HPDE6-E6E7 (cell line): ENCODE measurements at regions not wholly inside any gene's neighbourhood (a gene's known extent, or its start where the extent isn't known, plus 50 kb on each side); places are given as distances from the start of the nearest gene placed in this dataset.

ENCODE experiments used
- DNase-seq: peaks from one replicate; pipeline ENCODE4 v3.0.0; 2011; ENCODE audit warnings: missing footprints; ENCODE audit errors: extremely low spot score

GRCh38 chr3:148221303-148221702 lies 476.4 kb upstream of the AGTR1 start:
- DNase-seq: no peak

- DNase-seq: no peak
Measured at GRCh38 chr3:148223266-148223665, 474.4 kb upstream of the AGTR1 start.

- DNase-seq: no peak
Measured at GRCh38 chr3:148226246-148226645, 471.5 kb upstream of the AGTR1 start.

- DNase-seq: no peak
Measured at GRCh38 chr3:148227534-148227933, 470.2 kb upstream of the AGTR1 start.

- DNase-seq: no peak
Measured at GRCh38 chr3:148229107-148229506, 468.6 kb upstream of the AGTR1 start.

- no peak for DNase-seq
Measured at GRCh38 chr3:148230473-148230872, 467.2 kb upstream of the AGTR1 start.

- DNase-seq: no peak
Measured at GRCh38 chr3:148232389-148232788, 465.3 kb upstream of the AGTR1 start.

- DNase-seq: no peak
Measured at GRCh38 chr3:148233403-148233802, 464.3 kb upstream of the AGTR1 start.

- no peak for DNase-seq
Measured at GRCh38 chr3:148234536-148234935, 463.2 kb upstream of the AGTR1 start.

GRCh38 chr3:148235566-148235965 lies 462.1 kb upstream of the AGTR1 start:
- no peak for DNase-seq

GRCh38 chr3:148238421-148238821 lies 459.3 kb upstream of the AGTR1 start:
- no peak for DNase-seq

- no peak for DNase-seq
Measured at GRCh38 chr3:148240351-148240750, 457.4 kb upstream of the AGTR1 start.

- DNase-seq: no peak
Measured at GRCh38 chr3:148243609-148244008, 454.1 kb upstream of the AGTR1 start.

GRCh38 chr3:148246291-148246923 lies 451.3 kb upstream of the AGTR1 start:
- no peak for DNase-seq

GRCh38 chr3:148253713-148254112 lies 444.0 kb upstream of the AGTR1 start:
- DNase-seq: no peak

- DNase-seq: no peak
Measured at GRCh38 chr3:148254402-148254801, 443.3 kb upstream of the AGTR1 start.

- DNase-seq: no peak
Measured at GRCh38 chr3:148255981-148256969, 441.4 kb upstream of the AGTR1 start.

- no peak for DNase-seq
Measured at GRCh38 chr3:148262980-148263379, 434.7 kb upstream of the AGTR1 start.

- no peak for DNase-seq
Measured at GRCh38 chr3:148265841-148266240, 431.9 kb upstream of the AGTR1 start.

GRCh38 chr3:148266341-148266740 lies 431.4 kb upstream of the AGTR1 start:
- no peak for DNase-seq

- no peak for DNase-seq
Measured at GRCh38 chr3:148269816-148270215, 427.9 kb upstream of the AGTR1 start.

GRCh38 chr3:148280623-148281242 lies 417.0 kb upstream of the AGTR1 start:
- no peak for DNase-seq

- DNase-seq: no peak
Measured at GRCh38 chr3:148289159-148289558, 408.5 kb upstream of the AGTR1 start.
